ENCODE measurements at regions not wholly inside any gene's neighbourhood (a gene's known extent, or its start where the extent isn't known, plus 50 kb on each side); places are given as distances from the start of the nearest gene placed in this dataset.

- Histone ChIP-seq H3K9me3 (ENCODE audit: insufficient read depth, low read depth, low read length) (no peaks in the 10 kb centered on the region), H4K20me1 (ENCODE audit: insufficient read depth, low read length, poor library complexity, severe bottlenecking) (no peaks in the 10 kb centered on the region), H2AFZ (ENCODE audit: low read length) (no peak overlapping the region), H3K36me3 (ENCODE audit: insufficient read depth, low read length) (no peaks in the 10 kb centered on the region), H3K27me3 (ENCODE audit: insufficient read depth, low read length, poor library complexity, severe bottlenecking) (no peaks in the 10 kb centered on the region), H3K4me3 (ENCODE audit: low read length, poor library complexity, severe bottlenecking) (no peak overlapping the region), H3K79me2 (ENCODE audit: insufficient read depth, low read length) (no peaks in the 10 kb centered on the region), H3K4me2 (ENCODE audit: low read depth, low read length, poor library complexity, severe bottlenecking) (no peak overlapping the region), H3K4me1 (ENCODE audit: insufficient read depth, low read length, poor library complexity, severe bottlenecking) (no peaks in the 10 kb centered on the region), H3K9me2 (replicated peaks; ENCODE audit: low read depth, low read length) (0 out of 2 replicates have a peak, but pooled peaks cover 1% of the 10 kb centered on the region), H3K9ac (ENCODE audit: low read depth, low read length, poor library complexity, severe bottlenecking) (no peak overlapping the region), H3F3A (ENCODE audit: low read depth) (no peaks in the 10 kb centered on the region)
- TF ChIP-seq EZH2phosphoT487 (IDR thresholded peaks at IDR 0.05; ENCODE audit: borderline replicate concordance), result no peak
- TF ChIP-seq, protein P1, sequence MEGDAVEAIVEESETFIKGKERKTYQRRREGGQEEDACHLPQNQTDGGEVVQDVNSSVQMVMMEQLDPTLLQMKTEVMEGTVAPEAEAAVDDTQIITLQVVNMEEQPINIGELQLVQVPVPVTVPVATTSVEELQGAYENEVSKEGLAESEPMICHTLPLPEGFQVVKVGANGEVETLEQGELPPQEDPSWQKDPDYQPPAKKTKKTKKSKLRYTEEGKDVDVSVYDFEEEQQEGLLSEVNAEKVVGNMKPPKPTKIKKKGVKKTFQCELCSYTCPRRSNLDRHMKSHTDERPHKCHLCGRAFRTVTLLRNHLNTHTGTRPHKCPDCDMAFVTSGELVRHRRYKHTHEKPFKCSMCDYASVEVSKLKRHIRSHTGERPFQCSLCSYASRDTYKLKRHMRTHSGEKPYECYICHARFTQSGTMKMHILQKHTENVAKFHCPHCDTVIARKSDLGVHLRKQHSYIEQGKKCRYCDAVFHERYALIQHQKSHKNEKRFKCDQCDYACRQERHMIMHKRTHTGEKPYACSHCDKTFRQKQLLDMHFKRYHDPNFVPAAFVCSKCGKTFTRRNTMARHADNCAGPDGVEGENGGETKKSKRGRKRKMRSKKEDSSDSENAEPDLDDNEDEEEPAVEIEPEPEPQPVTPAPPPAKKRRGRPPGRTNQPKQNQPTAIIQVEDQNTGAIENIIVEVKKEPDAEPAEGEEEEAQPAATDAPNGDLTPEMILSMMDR (conservative IDR thresholded peaks at IDR 0.05; ENCODE audit: low read length), result no peak
Observed at GRCh38 chr1:208923456-208923855, 660.1 kb upstream of the CAMK1G start.

- TF ChIP-seq, protein P1 (conservative IDR thresholded peaks at IDR 0.05; ENCODE audit: low read length), result no peak
- TF ChIP-seq EZH2phosphoT487 (IDR thresholded peaks at IDR 0.05; ENCODE audit: borderline replicate concordance), result no peak
- H3K36me3 ChIP-seq (ENCODE audit: insufficient read depth, low read length), result no peaks in the 10 kb centered on the region
- H2AFZ ChIP-seq (ENCODE audit: low read length), result no peak overlapping the region
- H3K9ac ChIP-seq (ENCODE audit: low read depth, low read length, poor library complexity, severe bottlenecking), result no peak overlapping the region
- H3K27me3 ChIP-seq (ENCODE audit: insufficient read depth, low read length, poor library complexity, severe bottlenecking), result no peaks in the 10 kb centered on the region
- H3K4me1 ChIP-seq (ENCODE audit: insufficient read depth, low read length, poor library complexity, severe bottlenecking), result no peaks in the 10 kb centered on the region
- H4K20me1 ChIP-seq (ENCODE audit: insufficient read depth, low read length, poor library complexity, severe bottlenecking), result no peaks in the 10 kb centered on the region
- H3F3A ChIP-seq (ENCODE audit: low read depth), result no peaks in the 10 kb centered on the region
- no peaks in the 10 kb centered on the region for H3K79me2 ChIP-seq (ENCODE audit: insufficient read depth, low read length)
- H3K4me2 ChIP-seq (ENCODE audit: low read depth, low read length, poor library complexity, severe bottlenecking), result no peak overlapping the region
- H3K9me2 ChIP-seq (replicated peaks; ENCODE audit: low read depth, low read length), result no peaks in the 10 kb centered on the region
- no peaks in the 10 kb centered on the region for H3K9me3 ChIP-seq (ENCODE audit: insufficient read depth, low read depth, low read length)
- H3K4me3 ChIP-seq (ENCODE audit: low read length, poor library complexity, severe bottlenecking), result no peak overlapping the region
Observed at GRCh38 chr1:208923946-208924720, 659.4 kb upstream of the CAMK1G start.

GRCh38 chr1:208924928-208925327, 658.6 kb upstream of the CAMK1G start:
- Histone ChIP-seq H3F3A (ENCODE audit: low read depth) (no peaks in the 10 kb centered on the region), H3K4me1 (ENCODE audit: insufficient read depth, low read length, poor library complexity, severe bottlenecking) (no peaks in the 10 kb centered on the region), H3K9me2 (replicated peaks; ENCODE audit: low read depth, low read length) (no peaks in the 10 kb centered on the region), H3K4me3 (ENCODE audit: low read length, poor library complexity, severe bottlenecking) (no peak overlapping the region), H3K4me2 (ENCODE audit: low read depth, low read length, poor library complexity, severe bottlenecking) (no peak overlapping the region), H2AFZ (ENCODE audit: low read length) (no peak overlapping the region), H4K20me1 (ENCODE audit: insufficient read depth, low read length, poor library complexity, severe bottlenecking) (no peaks in the 10 kb centered on the region), H3K79me2 (ENCODE audit: insufficient read depth, low read length) (no peaks in the 10 kb centered on the region), H3K9ac (ENCODE audit: low read depth, low read length, poor library complexity, severe bottlenecking) (no peak overlapping the region), H3K27me3 (ENCODE audit: insufficient read depth, low read length, poor library complexity, severe bottlenecking) (no peaks in the 10 kb centered on the region), H3K36me3 (ENCODE audit: insufficient read depth, low read length) (no peaks in the 10 kb centered on the region), H3K9me3 (ENCODE audit: insufficient read depth, low read depth, low read length) (no peaks in the 10 kb centered on the region)
- no peak for TF ChIP-seq EZH2phosphoT487 (IDR thresholded peaks at IDR 0.05; ENCODE audit: borderline replicate concordance)
- TF ChIP-seq, protein P1 (conservative IDR thresholded peaks at IDR 0.05; ENCODE audit: low read length), result no peak

Measured in Loucy (cell line).